ENCODE measurements at regions not wholly inside any gene's neighbourhood (a gene's known extent, or its start where the extent isn't known, plus 50 kb on each side); places are given as distances from the start of the nearest gene placed in this dataset.

- TF ChIP-seq ZNF274 (IDR thresholded peaks at IDR 0.05; ENCODE audit: low read depth, low read length) = no peak
- no peak for TF ChIP-seq YY1 (IDR thresholded peaks at IDR 0.05; ENCODE audit: insufficient read depth, insufficient read length)
These were observed 76.4 kb downstream of the PLK2 start for GRCh38 chr5:58383448-58383847.
